ENCODE measurements at regions not wholly inside any gene's neighbourhood (a gene's known extent, or its start where the extent isn't known, plus 50 kb on each side); places are given as distances from the start of the nearest gene placed in this dataset.
"Not testable (repeated sequence)": the region's sequence is repeated elsewhere in the genome, so short reads cannot be mapped to it uniquely, and the experiment has no call there.

DNA sequence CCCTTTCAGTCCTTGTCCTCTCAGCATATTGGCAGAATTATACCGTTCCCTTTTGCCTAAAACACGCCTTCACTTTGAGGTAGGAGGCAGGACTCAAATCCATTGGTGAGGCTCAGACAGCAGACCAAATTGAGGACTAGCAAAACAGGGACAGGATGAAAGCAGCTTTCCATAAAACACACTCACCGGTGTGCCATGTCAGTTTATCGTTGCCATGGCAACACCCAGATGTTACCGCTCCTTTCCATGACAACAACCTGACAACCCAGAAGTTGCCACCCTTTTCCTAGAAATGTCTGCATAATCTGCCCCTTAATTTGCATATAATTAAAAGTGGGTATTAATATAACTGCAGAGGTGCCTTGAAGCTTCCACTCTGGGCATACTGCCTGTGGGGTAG is 730.4 kb downstream of the METTL4 start:
- TF ChIP-seq CTCF (IDR thresholded peaks at IDR 0.05; ENCODE audit: unreplicated experiment in 3 of 3) = no peak
- Mint-ChIP-seq H3K4me3 (no peak overlapping the region), H3K27ac (no peak overlapping the region), H3K9me3 (no peaks in the 10 kb centered on the region), H3K4me1 (no peaks in the 10 kb centered on the region), H3K27me3 (ENCODE audit: low read depth) (no peaks in the 10 kb centered on the region), H3K36me3 (ENCODE audit: low read depth) (no peaks in the 10 kb centered on the region)

GRCh38 chr18:1846640-1847039 is 724.7 kb downstream of the METTL4 start:
- H3K27ac Mint-ChIP-seq = no peak overlapping the region
- H3K9me3 Mint-ChIP-seq = no peaks in the 10 kb centered on the region
- H3K27me3 Mint-ChIP-seq (ENCODE audit: low read depth) = no peaks in the 10 kb centered on the region
- no peak overlapping the region for H3K4me3 Mint-ChIP-seq
- no peaks in the 10 kb centered on the region for H3K4me1 Mint-ChIP-seq
- no peaks in the 10 kb centered on the region for H3K36me3 Mint-ChIP-seq (ENCODE audit: low read depth)
- TF ChIP-seq CTCF (IDR thresholded peaks at IDR 0.05; ENCODE audit: unreplicated experiment in 3 of 3) = no peak

GRCh38 chr18:1848716-1849115 is 722.6 kb downstream of the METTL4 start:
- Mint-ChIP-seq H3K9me3 (no peaks in the 10 kb centered on the region), H3K4me1 (no peaks in the 10 kb centered on the region), H3K36me3 (ENCODE audit: low read depth) (no peaks in the 10 kb centered on the region), H3K27ac (no peak overlapping the region), H3K4me3 (no peak overlapping the region), H3K27me3 (ENCODE audit: low read depth) (no peaks in the 10 kb centered on the region)
- no peak for TF ChIP-seq CTCF (IDR thresholded peaks at IDR 0.05; ENCODE audit: unreplicated experiment in 3 of 3)

- H3K9me3 Mint-ChIP-seq = no peaks in the 10 kb centered on the region
- H3K36me3 Mint-ChIP-seq (ENCODE audit: low read depth) = no peaks in the 10 kb centered on the region
- no peaks in the 10 kb centered on the region for H3K27me3 Mint-ChIP-seq (ENCODE audit: low read depth)
- no peaks in the 10 kb centered on the region for H3K4me1 Mint-ChIP-seq
- no peak for TF ChIP-seq CTCF (IDR thresholded peaks at IDR 0.05; ENCODE audit: unreplicated experiment in 3 of 3)
- no peak overlapping the region for H3K27ac Mint-ChIP-seq
- H3K4me3 Mint-ChIP-seq = no peak overlapping the region
Measured at GRCh38 chr18:1849386-1849785, 721.9 kb downstream of the METTL4 start.

DNA sequence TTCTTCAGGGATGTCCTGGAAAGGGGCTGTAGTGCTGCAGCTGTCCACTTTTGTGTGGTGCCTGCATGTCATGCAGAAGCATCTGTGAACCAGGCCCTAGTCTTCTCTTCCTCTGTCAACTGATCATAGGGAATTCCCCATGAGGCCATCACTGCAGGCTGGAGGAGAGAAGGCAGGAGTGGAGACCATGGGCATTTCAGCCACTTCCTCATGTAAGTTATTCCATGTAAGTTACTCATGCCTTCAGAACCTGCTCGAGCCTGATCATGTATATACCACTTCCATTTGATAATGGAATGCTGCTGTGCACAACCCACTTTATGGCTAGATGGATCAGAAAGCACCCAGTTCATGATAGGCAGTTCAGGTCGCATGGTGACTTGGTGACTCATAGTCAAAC is 714.0 kb downstream of the METTL4 start:
- not testable (repeated sequence) for H3K27ac Mint-ChIP-seq; H3K27me3 Mint-ChIP-seq (ENCODE audit: low read depth); H3K4me1 Mint-ChIP-seq; H3K4me3 Mint-ChIP-seq; H3K9me3 Mint-ChIP-seq; H3K36me3 Mint-ChIP-seq (ENCODE audit: low read depth)

GRCh38 chr18:1861473-1861872 is 709.8 kb downstream of the METTL4 start:
- H3K36me3 Mint-ChIP-seq (ENCODE audit: low read depth) = no peaks in the 10 kb centered on the region
- no peak overlapping the region for H3K27ac Mint-ChIP-seq
- H3K4me1 Mint-ChIP-seq = no peaks in the 10 kb centered on the region
- H3K4me3 Mint-ChIP-seq = no peak overlapping the region
- no peaks in the 10 kb centered on the region for H3K27me3 Mint-ChIP-seq (ENCODE audit: low read depth)
- peaks cover 3% of the 10 kb centered on the region for H3K9me3 Mint-ChIP-seq
- no peak for TF ChIP-seq CTCF (IDR thresholded peaks at IDR 0.05; ENCODE audit: unreplicated experiment in 3 of 3)

DNA sequence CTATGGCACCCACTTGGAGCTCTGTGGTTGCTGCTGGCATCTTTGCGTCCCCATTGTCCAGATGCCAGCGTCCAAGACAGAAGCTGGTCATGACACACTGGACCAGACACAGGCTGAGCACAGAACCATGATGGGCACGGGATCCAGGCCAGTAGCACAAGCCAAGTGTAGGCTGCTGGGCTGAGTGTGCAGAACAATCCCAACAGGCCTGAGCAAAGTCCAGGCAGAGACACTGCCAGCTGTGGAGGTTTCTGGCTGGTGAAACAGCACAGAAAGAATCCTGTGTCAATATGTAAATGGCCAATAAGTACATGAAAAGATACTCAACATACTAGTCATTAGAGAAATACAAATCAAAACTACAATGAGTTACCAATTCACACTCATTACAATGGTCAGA is 705.4 kb downstream of the METTL4 start:
- no peaks in the 10 kb centered on the region for H3K36me3 Mint-ChIP-seq (ENCODE audit: low read depth)
- no peak for TF ChIP-seq CTCF (IDR thresholded peaks at IDR 0.05; ENCODE audit: unreplicated experiment in 3 of 3)
- H3K9me3 Mint-ChIP-seq = no peaks in the 10 kb centered on the region
- H3K27ac Mint-ChIP-seq = no peak overlapping the region
- no peaks in the 10 kb centered on the region for H3K27me3 Mint-ChIP-seq (ENCODE audit: low read depth)
- H3K4me3 Mint-ChIP-seq = no peak overlapping the region
- no peaks in the 10 kb centered on the region for H3K4me1 Mint-ChIP-seq

All from nephron (organoid).